Sciatic nerve (tissue), 2 donors: ENCODE measurements at regions not wholly inside any gene's neighbourhood (a gene's known extent, or its start where the extent isn't known, plus 50 kb on each side); places are given as distances from the start of the nearest gene placed in this dataset.

Experiments
- ATAC-seq: fragments of 200-7000 bp; cut with Tn5 transposase; one replicate; pipeline ENCODE4 v1.9.1; 2020; ENCODE audit warnings: mild to moderate bottlenecking, moderate library complexity
- DNase-seq: peaks from one replicate; pipeline ENCODE4 v3.0.0-alpha.2; 2020; ENCODE audit warnings: low spot score
- intact Hi-C: fragments of 100-400 bp; cut with DNase I; formaldehyde crosslinking; loops from one replicate; pipeline ENCODE4 v1.14.2; 2022
- donor health status: DM: no; HTN: no; CAD: no.
- donor health status: DM: no; HTN: no; CAD: no.

DNA sequence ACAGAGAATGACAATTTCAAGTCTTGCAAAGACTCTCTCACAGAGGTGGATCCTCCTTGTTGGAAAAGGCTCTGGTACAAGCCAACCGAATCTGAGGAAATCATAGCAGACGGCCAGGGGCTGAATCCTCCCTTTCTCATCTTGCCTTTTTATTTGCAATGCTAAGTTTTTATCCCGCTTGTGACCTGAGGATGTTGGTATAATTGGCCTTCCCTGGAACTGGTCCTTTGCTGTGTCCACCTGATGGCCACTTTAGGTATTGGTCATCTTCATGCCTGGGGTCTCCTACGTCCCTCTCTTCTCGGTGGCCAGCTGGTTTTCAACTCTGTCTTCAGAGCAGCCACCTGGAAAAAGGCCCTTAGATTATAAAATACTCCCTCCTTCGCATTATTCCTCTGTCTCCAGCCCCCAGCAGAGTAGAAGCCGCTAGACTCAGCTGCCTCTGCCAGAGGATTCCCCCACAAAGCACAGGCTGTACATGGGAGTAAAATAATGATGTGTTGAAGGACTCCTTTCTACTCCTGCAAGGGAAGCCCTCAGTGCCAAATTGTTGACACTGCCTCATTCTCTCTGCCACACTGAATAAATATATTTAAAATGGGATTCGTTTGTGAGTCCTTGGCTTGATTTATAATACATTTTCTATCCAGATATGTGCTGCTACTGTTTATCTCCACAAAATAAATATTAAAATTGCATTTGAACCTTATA lies 208.9 kb upstream of the CFAP20DC start:
- ATAC-seq (no peak), DNase-seq (no peak)
- intact Hi-C loops, result no loop called here

DNA sequence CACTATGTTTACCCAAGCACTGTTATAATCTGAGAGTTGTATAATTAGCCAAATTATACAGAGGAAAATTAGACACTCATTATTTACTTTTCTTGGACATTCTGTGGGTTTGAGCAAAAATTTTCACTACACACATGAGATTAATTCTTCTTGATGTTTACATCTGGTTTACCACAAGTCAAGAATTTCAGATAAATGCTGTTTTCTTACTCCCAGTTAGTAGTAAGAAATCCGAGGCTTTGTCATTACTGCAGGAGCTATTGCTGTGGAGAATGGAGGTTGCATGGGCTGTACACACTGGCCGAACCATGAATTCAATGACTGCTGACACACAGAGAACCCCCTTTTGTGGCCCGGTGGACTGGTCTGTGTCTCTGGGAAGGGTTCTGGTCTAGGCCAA lies 207.7 kb upstream of the CFAP20DC start:
- DNase-seq, result no peak
- ATAC-seq, result no peak
- intact Hi-C loops, result no loop called here

DNA sequence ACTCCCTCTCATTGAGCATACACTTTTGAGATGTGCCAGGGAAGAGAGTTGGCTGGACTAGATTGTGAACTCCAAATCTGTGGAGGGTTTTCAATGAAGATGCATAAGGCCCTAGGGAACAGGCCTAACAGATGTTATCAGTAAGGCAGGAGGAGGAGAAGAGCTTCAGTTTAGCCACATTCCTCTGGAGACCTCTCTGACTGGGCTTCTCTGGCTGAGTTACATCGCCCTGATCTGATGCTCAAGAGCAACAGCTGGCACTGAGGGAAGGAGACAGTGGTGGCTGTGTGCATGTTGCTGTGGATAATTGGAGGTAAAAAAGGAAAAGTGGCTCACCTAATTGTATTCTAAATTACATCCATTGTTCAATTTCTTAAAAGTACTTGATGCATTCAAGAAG lies 206.4 kb upstream of the CFAP20DC start:
- intact Hi-C loops, result no loop called here
- ATAC-seq (no peak), DNase-seq (no peak)

DNA sequence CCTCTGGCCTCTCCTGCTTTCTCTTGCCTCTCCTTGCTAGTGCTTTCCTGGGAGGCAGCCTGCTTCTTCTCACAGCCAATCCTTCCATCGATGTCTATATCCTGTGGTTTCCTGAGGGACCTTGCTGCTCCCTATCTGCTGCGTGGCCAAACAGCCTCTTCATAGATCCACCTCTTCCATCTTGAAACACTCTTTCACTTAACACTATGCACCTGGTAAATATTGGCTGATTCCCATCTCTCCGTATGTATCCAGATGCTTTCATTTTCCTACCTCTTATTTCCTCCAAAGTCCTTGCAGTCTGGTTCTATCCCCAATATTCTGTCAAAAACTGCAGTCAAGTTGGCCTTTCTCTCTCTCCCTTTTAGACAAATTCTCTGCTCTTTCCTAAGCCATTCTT lies 205.2 kb upstream of the CFAP20DC start:
- DNase-seq (no peak), ATAC-seq (no peak)
- intact Hi-C loops, result no loop called here

DNA sequence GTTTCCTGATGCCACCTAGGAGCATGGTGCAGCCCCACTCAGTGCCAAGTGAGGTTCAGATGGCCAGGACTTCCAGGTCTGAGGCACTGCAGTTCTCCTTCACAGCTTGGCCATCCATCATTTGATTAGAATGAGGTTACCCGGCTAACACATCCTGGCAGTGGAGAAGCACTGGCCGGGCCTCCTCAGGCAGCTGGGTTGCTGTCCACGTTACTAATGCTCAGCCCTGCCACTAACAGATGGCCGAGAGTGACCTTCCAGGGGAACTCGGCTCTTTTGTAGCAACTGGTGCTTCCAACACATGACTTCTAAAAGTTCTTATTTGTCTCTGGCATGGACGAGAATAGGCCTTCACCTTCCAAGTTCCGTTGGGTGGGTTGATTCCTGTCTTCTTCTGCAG lies 204.6 kb upstream of the CFAP20DC start:
- intact Hi-C loops, result no loop called here
- DNase-seq (no peak), ATAC-seq (no peak)

DNA sequence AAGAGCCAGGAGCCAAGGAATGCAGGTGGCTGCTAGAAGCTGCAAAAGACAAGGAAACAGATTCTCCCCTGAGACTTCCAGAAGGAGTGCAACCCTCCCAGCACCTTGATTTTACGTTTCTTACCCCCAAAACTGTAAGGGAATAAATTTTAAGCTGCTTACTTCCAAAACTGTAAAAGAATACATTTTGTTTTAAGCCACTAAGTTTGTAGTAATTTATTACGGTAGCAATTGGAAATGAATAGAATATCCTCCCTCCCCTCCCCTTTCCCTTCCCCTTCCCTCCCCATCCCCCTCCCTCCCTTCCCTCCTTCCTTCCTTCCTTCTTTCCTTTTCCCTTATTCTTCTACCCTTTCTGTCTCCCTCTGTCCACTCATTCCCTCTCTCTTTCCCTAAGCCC lies 203.7 kb upstream of the CFAP20DC start:
- intact Hi-C loops, result no loop called here
- DNase-seq (no peak), ATAC-seq (no peak)

DNA sequence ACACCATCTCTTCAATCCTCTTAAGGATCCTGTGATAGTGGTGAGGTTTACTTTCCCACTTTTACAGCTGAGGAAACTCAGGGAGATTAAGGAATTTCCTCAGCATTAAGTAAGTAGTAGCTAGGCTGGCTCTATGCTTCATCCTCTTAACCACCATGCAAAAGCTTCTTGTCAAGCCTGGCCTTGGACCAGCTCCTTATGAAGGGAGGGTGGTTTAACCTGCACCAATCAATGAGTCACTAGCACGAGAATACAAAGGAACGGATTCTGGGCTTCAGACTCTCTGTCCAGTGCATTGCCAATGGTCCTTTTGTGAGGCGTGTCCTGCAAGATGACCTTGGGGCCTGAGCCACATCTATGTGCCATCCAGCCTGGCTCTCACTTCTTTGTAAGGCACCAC lies 202.0 kb upstream of the CFAP20DC start:
- intact Hi-C loops, result no loop called here
- ATAC-seq (no peak), DNase-seq (no peak)

DNA sequence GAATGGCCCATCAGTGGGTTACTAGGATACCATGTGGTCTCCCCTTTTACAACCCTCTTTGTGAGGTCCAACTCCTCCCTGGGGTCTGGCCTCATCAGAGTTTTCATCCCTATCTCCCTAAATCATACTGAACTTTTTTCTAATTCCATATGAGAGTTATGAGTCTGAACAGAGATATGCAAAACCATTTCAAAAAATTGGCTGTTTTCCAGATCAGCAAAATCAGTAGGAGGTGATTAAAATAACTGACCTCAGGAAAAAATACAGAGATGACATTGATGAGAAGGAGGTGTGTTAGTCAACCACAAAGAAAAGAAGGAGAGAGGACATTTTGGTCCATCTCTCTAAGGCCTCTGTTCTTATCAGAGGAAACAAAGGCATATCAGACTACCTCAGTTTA lies 200.8 kb upstream of the CFAP20DC start:
- intact Hi-C loops, result no loop called here
- no peak for DNase-seq
- ATAC-seq, result no peak

DNA sequence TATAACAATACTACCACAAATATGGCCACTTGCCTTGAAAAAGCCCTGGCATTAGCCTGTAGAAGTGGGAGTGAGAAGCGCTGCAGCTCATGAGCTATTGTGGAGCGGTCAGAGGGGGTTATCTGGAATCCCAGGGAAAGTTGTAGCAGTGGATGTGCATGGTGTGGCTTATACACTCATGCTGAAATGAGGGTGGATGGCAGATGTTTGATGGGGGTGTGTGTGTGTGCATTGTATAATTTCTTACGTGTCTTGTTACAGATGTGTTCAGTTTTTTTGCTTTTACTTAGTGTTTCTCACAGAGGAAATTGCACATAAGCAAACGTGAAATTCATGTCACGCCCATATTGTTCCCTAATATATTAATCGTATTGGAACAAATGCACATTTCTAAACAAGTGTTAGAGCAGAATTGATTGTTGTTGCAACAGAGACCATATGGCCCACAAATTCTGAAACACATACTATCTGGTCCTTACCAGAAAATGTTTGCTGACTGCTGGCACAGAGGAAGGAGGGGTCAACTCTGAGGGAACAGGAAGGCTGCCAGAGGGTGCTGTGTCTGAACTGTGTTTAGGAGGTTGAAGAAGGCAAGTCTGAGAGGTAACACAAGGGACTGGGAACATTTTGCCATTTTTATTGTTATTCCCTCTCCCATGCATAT lies 200.0 kb upstream of the CFAP20DC start:
- no peak for ATAC-seq

DNA sequence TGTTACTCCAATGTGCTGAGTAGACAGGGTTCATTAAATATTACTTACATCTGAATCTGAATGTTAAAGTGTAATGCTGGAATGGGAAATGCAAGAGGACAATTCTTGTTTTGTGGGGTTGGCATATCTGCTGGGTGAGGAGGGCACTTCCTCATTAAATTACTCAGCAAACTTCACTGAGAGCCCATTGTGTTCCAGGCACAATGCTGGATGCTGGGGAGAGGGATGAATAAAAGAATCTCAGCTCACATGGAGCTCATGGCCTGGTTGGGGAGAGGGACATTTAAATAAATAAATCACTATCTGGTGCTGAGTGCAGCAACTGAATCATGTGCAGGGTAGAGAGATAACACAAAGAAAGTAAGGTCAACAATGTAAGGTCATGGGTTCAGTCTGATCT lies 199.2 kb upstream of the CFAP20DC start:
- intact Hi-C loops, result no loop called here
- ATAC-seq, result no peak
- DNase-seq, result no peak

More for the DNA sequence above, 200.0 kb upstream of the CFAP20DC start:
- intact Hi-C loops, result no loop called here
- no peak for DNase-seq

DNA sequence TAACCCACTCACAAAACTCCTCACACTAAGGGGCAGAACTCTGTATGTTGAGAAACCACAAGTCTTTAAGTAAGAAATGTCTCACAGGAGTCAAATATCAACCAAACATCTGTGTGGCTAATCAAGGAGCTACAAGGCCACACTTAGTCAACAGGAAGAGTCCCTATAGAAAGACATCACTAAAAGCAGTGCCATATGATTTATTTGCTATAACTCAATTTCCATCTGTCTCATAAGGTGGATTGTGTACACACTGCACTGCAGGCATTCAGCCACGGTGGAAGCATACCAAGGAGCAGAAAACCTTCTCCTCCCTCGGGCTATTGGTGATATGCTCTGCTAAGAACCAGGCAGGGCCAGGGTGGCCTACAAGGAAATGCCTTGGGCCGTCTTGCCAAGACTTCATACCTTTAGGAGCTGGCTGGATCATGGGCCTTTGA lies 197.6 kb upstream of the CFAP20DC start:
- ATAC-seq (no peak), DNase-seq (no peak)
- intact Hi-C loops, result no loop called here

DNA sequence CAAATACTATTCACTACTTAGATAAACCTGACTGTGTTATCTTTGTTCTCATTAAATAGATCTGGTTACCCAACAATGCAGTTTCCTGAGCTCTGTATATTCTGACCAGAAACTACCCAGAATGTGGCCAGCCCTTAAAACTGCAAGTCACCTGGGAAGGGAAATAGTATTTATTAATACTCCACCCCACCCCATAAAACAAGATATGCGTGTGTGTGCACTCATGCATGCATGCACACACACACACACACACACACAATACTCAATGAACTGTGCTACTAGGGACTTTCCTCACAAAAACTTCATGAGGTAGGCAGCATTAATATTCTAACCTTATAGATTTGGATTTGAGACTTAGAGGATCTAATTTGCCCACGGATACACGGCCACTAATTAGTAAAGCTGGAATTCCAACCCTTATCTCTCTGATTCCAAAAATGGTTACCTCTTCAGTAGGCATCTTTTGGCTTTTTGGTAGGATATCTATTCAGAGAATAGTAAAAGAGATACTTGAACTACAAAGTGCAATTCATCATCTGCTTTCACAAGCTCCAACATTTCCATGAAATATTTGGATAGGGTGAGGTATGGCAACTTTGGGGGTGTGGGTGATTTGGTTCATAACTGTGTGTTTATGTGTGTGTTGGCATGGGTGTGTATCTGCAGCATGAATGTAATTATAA lies 197.0 kb upstream of the CFAP20DC start:
- no peak for DNase-seq
- no peak for ATAC-seq
- intact Hi-C loops, result no loop called here

DNA sequence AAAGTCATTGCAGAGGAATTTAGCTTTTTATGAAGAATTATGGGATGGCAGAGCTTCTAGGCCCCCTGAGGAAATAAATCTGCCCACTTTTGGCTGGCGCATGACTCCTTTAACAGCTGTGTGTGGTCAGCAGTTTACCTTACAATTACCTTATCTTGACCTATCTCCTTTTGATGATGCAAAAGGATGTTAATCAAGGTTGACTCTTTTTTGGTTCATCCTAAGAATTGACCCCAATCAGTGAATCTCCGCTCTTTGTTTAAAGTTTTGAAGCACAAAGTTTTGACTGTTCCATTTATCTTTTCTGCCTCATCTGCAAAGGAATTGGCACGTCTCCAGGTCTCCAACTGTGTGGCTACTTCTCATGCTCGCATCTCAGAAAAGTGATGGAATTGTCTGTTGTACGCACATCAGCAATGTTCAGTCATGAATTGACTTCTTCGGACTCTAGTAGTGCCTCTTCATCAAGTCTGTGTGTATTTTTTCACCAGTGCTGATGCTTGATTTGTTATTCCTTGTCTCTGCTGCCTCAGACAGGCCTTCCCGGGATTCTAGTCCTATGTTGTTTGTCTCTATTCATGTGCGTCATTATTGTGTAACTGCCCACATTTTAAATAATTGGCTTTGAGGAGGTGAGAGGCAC lies 196.2 kb upstream of the CFAP20DC start:
- no peak for DNase-seq
- intact Hi-C loops, result no loop called here
- peak; percentile 65 for ATAC-seq

DNA sequence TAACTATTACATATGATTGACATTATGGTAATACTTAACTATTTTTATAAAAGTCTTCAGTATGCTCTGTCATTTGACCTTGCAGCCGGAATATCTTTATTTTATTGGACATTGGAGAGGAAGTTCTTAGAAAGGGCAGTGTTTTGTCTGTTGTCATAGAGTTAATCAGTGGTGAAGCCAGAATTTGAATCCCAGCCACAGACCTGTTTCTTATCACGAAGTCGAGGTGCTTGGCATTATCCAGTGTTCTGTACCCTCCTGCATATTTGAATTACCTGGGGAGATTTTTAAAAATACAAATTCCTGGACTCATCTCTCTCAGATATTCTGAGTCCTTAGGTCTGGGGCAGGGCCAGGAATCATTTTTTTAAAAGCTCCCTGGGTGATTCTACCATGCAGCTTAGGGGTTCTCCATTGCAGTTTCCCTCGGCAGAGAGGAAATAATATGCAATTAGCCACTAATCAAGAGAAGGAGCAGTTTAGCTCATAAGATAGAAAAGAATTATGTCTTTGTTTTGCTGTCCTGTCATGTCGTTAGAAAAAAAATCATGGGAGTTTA lies 195.6 kb upstream of the CFAP20DC start:
- ATAC-seq (peak; percentile 62), DNase-seq (no peak)
- intact Hi-C loops, result no loop called here

DNA sequence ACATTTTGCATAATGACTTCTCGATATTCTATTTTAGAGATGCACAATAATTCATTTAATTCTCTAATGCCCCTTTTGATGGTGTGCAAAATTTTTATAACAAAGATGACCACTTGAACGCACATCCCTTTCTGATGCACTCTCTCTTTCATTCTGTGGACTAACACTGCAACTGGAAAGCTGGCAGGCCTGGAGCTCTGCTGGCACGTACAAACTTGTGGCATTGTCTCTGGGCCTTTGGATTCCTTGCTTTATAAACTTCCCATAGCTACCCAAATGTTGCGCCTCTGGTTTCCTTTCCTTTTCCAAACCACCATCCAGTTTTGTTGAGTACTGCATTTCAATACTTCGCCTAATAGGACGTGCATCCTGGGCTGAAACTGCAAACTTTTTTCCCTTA lies 194.5 kb upstream of the CFAP20DC start:
- no peak for ATAC-seq
- no peak for DNase-seq
- intact Hi-C loops, result no loop called here

DNA sequence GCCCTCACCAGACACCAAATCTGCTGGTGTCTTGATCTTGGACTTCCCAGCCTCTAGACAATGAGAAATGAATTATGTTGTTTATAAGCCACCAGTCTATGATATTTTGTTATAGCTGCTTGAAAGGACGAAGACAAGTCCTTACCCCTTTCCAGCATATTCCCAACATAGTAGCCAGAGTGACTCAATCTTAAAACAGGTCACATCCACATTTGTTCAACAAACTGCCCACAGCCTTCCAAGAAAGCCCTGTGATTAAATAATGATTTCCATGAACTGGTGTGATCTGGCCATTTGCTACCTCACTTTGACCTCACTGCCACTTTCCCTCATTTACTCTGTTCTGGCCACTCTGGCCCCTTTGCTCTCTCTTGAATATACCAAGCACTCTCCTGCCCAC lies 193.7 kb upstream of the CFAP20DC start:
- DNase-seq, result no peak
- intact Hi-C loops, result no loop called here

DNA sequence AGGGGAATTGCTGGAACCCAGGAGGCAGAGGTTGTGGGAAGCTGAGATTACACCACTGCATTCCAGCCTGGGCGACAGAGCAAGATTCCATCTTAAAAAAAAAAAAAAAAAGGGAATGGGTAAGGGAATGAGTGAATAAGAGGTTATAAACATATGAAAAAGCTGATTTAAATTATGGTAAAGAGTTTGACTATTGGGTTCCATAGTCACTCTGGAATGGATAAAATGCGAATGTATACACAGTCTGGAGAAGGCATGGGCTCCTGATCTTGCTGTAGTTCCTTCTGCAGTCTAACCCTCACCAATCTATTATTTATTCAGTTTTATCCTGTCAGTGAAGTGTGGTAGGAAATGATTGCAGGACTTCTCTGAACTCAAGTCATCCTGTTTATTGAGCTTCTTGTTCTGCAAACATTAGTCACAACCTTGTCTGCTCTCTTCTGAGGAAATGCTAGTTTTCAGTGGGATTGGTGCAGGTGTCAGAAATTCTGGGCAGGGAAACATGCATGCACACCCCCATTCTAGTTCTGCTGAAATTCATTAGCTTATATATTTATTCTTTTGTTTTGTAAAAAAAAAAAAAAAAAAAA lies 190.9 kb upstream of the CFAP20DC start:
- DNase-seq, result no peak
- no peak for ATAC-seq
- intact Hi-C loops, result no loop called here

More for the DNA sequence above, 193.7 kb upstream of the CFAP20DC start:
- ATAC-seq, result no peak

DNA sequence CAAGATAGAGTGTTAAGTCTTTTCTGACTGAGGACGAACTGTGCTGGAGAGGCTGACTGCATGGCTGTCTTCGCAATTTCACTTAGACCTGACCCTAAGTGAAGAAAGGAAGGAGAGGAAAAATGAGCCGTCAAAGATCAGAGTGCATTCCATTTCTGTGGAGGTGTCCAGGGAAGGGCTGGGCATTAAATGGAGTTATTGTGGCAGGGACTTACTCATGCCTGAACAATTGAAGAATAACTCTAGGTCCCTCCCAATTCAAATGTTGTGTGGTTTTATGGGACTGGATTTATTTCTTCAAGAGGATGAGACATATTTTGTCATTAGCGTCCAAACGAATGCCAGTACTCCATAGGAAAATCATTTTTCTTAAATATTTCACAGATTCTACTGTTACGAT lies 187.3 kb upstream of the CFAP20DC start:
- intact Hi-C loops, result no loop called here
- no peak for ATAC-seq
- no peak for DNase-seq

DNA sequence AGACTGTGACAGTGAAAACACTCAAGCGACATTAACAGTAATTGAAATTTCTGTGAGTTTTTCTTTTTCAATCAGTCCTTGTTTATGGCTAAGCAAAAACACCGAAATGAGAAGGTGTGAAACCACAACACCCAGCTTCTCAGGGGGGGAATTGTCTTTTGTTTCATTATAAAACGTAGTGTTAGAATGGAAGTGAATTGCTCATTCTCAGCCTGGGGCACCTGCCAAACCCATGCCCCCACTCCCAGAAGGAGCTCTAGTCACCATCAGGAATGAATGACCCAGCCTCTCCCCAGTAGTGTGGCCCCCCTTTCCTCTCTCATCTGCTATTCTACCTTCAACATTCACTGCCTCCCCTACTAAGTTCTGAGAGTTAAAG lies 185.8 kb upstream of the CFAP20DC start:
- DNase-seq, result no peak
- intact Hi-C loops, result no loop called here
- no peak for ATAC-seq
